WTC11 (cell line): ENCODE measurements at regions not wholly inside any gene's neighbourhood (a gene's known extent, or its start where the extent isn't known, plus 50 kb on each side); places are given as distances from the start of the nearest gene placed in this dataset.

Experiments
- ATAC-seq: fragments of 200-7000 bp; cut with Tn5 transposase; 2 replicates; pipeline ENCODE4 v1.10.0; 2021; ENCODE audit warnings: mild to moderate bottlenecking, moderate library complexity
- CTCF ChIA-PET: fragments of 300-600 bp; sonication (Branson Sonifier 250); formaldehyde crosslinking; loops from one replicate; lab custom pipeline; 2021; ENCODE audit warnings: antibody characterized with exemption; lab: Charles Lee
- POLR2A ChIA-PET: fragments of 350-600 bp; sonication (Branson Sonifier 250); formaldehyde crosslinking; loops from one replicate; lab custom pipeline; 2021; ENCODE audit warnings: antibody characterized with exemption; lab: Charles Lee
- DNase-seq: peaks from one replicate; pipeline ENCODE4 v3.0.0; 2021; ENCODE audit warnings: low spot score
- H3K27ac Mint-ChIP-seq: 2 replicates; pipeline ENCODE4 v1.8.0; 2021; ENCODE audit warnings: mixed read lengths
- H3K27me3 Mint-ChIP-seq: 2 replicates; pipeline ENCODE4 v1.8.0; 2021; ENCODE audit warnings: low read depth, mild to moderate bottlenecking, moderate library complexity, mixed read lengths
- H3K36me3 Mint-ChIP-seq: 2 replicates; pipeline ENCODE4 v1.8.0; 2021; ENCODE audit warnings: mixed read lengths
- H3K4me1 Mint-ChIP-seq: 2 replicates; pipeline ENCODE4 v1.8.0; 2022; ENCODE audit warnings: mixed read lengths
- H3K4me3 Mint-ChIP-seq: 2 replicates; pipeline ENCODE4 v1.8.0; 2021; ENCODE audit warnings: mild to moderate bottlenecking, moderate library complexity, mixed read lengths
- H3K9me3 Mint-ChIP-seq: 2 replicates; pipeline ENCODE4 v1.8.0; 2021; ENCODE audit warnings: mixed read lengths
- NFE2L1 ChIP-seq: sonication (generic); formaldehyde crosslinking; IDR thresholded peaks from 2 replicates; pipeline ENCODE4 v1.8.1; 2023; ENCODE audit warnings: missing genetic modification reagents
- SP1 ChIP-seq: sonication (generic); formaldehyde crosslinking; conservative IDR thresholded peaks from 2 replicates; pipeline ENCODE4 v1.8.1; 2022; ENCODE audit warnings: missing genetic modification reagents
- TEAD4 ChIP-seq: sonication (generic); formaldehyde crosslinking; IDR thresholded peaks from 2 replicates; pipeline ENCODE4 v1.8.0; 2022; ENCODE audit warnings: mild to moderate bottlenecking, missing genetic modification reagents
- ZBTB21 ChIP-seq: sonication (generic); formaldehyde crosslinking; IDR thresholded peaks from 2 replicates; pipeline ENCODE4 v1.8.1; 2023; ENCODE audit warnings: mild to moderate bottlenecking, missing genetic modification reagents, borderline replicate concordance
- TF ChIP-seq, protein P1 (sequence below): fragments of 250-450 bp; sonication (Bioruptor Pico); conservative IDR thresholded peaks from 2 replicates; pipeline ENCODE4 v1.9.0; 2021; ENCODE audit warnings: mild to moderate bottlenecking
- TF ChIP-seq, protein P2 (sequence below): sonication (generic); formaldehyde crosslinking; IDR thresholded peaks from 2 replicates; pipeline ENCODE4 v1.8.0; 2022; ENCODE audit warnings: mild to moderate bottlenecking, missing genetic modification reagents
- TF ChIP-seq, protein P3 (sequence below): fragments of 250-450 bp; sonication (Bioruptor Pico); IDR thresholded peaks from 2 replicates; pipeline ENCODE4 v1.9.0; 2021; ENCODE audit warnings: moderate library complexity, mild to moderate bottlenecking, inconsistent platforms, borderline replicate concordance
- TF ChIP-seq, protein P4 (sequence below): sonication (generic); formaldehyde crosslinking; IDR thresholded peaks from 2 replicates; pipeline ENCODE4 v1.8.1; 2023; ENCODE audit warnings: mild to moderate bottlenecking, missing genetic modification reagents, borderline replicate concordance
- TF ChIP-seq, protein P5 (sequence below): sonication (generic); formaldehyde crosslinking; IDR thresholded peaks from 2 replicates; pipeline ENCODE4 v1.8.1; 2022; ENCODE audit warnings: missing genetic modification reagents, borderline replicate concordance
- TF ChIP-seq, protein P6 (sequence below): sonication (generic); formaldehyde crosslinking; IDR thresholded peaks from 2 replicates; pipeline ENCODE4 v1.8.1; 2023; ENCODE audit warnings: mild to moderate bottlenecking, missing genetic modification reagents

DNA sequence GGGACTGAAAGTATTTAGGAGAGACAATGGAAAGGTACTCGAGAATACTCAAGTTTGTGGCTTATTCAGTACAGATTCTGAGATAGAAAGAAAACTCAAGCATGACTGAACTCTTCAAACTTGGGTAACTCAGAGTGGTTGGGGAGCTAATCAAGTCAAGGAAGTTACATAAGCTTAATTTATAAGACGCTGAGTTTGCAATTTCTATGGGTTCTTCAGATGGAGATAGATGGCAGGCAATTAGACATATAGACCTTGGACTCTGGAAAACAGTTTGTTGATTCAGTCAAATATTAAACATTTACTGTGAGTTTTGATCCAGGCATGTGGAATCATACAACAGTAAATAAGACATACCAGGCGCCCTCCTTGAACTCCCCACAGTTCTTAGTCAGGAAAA, 1749.9 kb upstream of the TENM3 start (continued):
- no peak for TF ChIP-seq TEAD4 (CRISPR knock-in tag)
- TF ChIP-seq, all 79 proteins: peak for 0

DNA sequence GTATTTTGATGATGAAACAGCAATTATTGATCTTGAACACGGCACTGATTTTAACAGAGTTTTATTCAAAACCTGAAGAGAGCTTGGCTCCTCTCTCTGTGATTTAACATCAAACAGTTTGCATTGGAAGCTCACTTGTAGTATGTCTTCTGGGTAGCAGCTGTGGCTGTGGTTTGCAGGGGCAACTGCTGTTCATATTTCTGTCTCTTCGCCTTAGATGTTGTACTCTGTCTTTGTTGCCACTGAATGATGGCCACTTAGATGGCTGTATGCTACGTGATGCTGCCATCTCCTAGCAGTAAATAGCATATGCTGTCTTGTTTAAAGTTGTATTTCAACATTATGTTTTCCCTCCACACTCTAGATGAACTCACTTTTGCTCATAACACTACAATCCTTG, 1743.0 kb upstream of the TENM3 start:
- TF ChIP-seq, protein P1, sequence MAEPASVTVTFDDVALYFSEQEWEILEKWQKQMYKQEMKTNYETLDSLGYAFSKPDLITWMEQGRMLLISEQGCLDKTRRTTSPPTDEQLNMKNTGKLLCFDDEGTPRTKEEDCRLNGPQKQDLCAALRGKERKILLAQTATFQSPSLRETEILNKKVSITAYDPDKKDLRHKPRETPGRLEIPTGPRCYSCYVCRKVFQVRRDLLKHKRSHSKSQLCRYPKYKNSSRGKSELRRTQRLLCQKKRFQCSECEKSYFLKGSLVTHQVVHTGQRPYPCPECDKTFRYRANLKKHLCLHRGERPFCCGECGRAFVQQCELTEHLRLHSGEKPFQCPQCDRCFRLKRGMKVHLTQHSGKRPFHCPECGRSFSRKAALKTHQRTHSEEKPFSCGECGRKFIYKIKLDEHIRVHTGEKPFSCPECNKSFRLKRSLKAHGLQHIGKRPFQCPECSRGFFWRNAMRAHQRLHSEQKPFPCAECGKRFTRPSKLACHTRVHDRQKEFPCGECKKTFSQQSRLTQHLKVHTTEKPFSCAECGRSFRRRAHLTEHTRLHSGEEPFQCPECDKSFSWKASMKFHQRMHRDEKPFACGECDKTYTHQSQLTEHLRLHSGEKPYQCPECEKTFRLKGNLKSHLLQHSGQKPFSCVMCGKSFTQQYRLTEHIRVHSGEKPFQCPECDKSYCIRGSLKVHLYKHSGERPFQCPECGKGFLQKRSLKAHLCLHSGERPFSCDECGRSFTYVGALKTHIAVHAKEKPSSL (CRISPR knock-in tag), result no peak
- TF ChIP-seq ZBTB21 (CRISPR knock-in tag), result no peak
- TF ChIP-seq, protein P2, sequence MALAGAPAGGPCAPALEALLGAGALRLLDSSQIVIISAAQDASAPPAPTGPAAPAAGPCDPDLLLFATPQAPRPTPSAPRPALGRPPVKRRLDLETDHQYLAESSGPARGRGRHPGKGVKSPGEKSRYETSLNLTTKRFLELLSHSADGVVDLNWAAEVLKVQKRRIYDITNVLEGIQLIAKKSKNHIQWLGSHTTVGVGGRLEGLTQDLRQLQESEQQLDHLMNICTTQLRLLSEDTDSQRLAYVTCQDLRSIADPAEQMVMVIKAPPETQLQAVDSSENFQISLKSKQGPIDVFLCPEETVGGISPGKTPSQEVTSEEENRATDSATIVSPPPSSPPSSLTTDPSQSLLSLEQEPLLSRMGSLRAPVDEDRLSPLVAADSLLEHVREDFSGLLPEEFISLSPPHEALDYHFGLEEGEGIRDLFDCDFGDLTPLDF (CRISPR knock-in tag), result no peak
- TF ChIP-seq NFE2L1, result no peak
- Mint-ChIP-seq H3K36me3 (no peaks in the 10 kb centered on the region), H3K4me1 (peaks cover 7% of the 10 kb centered on the region; the same call in 1 of the 2 replicates), H3K27ac (no peak overlapping the region), H3K4me3 (no peak overlapping the region), H3K27me3 (no peaks in the 10 kb centered on the region), H3K9me3 (no peaks in the 10 kb centered on the region)
- DNase-seq, result no peak
- ATAC-seq, result no peak
- POLR2A ChIA-PET, result no interaction called here
- CTCF ChIA-PET, result no interaction called here

DNA sequence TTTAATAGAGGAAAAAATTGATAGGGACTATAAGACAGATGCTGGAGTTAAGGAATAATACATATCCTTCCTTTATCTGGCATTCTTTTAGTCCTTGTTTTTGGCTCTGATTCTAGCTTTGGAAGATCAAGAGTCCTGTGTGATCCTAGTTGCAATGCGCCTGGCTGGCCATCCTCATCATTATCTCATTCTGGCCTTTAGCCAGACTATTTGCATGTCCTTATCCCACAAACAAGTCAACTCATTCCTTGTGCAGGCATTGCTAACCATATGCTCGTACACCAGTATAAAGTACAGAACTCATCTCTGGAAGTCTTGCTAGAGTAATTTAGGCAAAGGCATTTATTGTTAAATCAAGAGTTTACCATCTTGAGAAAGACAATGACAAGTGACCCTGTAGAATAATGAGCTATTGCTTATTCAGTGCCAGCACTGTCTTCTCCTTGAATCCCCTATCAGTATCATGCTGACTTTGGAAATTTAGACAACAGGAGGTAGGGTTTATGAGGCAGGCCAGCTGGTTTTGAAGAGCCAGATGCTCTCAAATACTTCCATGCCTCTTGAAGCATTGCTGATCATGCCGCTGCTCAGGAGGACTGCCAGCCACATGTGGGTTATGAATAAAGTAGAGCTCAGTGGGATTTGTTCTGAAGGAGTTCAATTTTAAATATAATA, 1730.3 kb upstream of the TENM3 start:
- ATAC-seq, result no peak
- ChIA-PET CTCF (no interaction called here), POLR2A (no interaction called here)
- Mint-ChIP-seq H3K36me3 (no peaks in the 10 kb centered on the region), H3K9me3 (no peaks in the 10 kb centered on the region), H3K27me3 (no peaks in the 10 kb centered on the region; the same call in 1 of the 2 replicates), H3K4me1 (peaks cover 9% of the 10 kb centered on the region; the same call in 1 of the 2 replicates), H3K27ac (no peak overlapping the region), H3K4me3 (no peak overlapping the region)
- DNase-seq, result no peak
- no peak for TF ChIP-seq SP1
- TF ChIP-seq, protein P3, sequence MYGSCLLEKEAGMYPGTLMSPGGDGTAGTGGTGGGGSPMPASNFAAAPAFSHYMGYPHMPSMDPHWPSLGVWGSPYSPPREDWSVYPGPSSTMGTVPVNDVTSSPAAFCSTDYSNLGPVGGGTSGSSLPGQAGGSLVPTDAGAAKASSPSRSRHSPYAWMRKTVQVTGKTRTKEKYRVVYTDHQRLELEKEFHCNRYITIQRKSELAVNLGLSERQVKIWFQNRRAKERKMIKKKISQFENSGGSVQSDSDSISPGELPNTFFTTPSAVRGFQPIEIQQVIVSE, result no peak
- TF ChIP-seq, protein P4, sequence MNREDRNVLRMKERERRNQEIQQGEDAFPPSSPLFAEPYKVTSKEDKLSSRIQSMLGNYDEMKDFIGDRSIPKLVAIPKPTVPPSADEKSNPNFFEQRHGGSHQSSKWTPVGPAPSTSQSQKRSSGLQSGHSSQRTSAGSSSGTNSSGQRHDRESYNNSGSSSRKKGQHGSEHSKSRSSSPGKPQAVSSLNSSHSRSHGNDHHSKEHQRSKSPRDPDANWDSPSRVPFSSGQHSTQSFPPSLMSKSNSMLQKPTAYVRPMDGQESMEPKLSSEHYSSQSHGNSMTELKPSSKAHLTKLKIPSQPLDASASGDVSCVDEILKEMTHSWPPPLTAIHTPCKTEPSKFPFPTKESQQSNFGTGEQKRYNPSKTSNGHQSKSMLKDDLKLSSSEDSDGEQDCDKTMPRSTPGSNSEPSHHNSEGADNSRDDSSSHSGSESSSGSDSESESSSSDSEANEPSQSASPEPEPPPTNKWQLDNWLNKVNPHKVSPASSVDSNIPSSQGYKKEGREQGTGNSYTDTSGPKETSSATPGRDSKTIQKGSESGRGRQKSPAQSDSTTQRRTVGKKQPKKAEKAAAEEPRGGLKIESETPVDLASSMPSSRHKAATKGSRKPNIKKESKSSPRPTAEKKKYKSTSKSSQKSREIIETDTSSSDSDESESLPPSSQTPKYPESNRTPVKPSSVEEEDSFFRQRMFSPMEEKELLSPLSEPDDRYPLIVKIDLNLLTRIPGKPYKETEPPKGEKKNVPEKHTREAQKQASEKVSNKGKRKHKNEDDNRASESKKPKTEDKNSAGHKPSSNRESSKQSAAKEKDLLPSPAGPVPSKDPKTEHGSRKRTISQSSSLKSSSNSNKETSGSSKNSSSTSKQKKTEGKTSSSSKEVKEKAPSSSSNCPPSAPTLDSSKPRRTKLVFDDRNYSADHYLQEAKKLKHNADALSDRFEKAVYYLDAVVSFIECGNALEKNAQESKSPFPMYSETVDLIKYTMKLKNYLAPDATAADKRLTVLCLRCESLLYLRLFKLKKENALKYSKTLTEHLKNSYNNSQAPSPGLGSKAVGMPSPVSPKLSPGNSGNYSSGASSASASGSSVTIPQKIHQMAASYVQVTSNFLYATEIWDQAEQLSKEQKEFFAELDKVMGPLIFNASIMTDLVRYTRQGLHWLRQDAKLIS (CRISPR knock-in tag), result no peak
- TF ChIP-seq, protein P5, sequence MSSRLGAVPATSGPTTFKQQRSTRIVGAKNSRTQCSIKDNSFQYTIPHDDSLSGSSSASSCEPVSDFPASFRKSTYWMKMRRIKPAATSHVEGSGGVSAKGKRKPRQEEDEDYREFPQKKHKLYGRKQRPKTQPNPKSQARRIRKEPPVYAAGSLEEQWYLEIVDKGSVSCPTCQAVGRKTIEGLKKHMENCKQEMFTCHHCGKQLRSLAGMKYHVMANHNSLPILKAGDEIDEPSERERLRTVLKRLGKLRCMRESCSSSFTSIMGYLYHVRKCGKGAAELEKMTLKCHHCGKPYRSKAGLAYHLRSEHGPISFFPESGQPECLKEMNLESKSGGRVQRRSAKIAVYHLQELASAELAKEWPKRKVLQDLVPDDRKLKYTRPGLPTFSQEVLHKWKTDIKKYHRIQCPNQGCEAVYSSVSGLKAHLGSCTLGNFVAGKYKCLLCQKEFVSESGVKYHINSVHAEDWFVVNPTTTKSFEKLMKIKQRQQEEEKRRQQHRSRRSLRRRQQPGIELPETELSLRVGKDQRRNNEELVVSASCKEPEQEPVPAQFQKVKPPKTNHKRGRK, result no peak
- TF ChIP-seq, protein P6, sequence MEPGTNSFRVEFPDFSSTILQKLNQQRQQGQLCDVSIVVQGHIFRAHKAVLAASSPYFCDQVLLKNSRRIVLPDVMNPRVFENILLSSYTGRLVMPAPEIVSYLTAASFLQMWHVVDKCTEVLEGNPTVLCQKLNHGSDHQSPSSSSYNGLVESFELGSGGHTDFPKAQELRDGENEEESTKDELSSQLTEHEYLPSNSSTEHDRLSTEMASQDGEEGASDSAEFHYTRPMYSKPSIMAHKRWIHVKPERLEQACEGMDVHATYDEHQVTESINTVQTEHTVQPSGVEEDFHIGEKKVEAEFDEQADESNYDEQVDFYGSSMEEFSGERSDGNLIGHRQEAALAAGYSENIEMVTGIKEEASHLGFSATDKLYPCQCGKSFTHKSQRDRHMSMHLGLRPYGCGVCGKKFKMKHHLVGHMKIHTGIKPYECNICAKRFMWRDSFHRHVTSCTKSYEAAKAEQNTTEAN (CRISPR knock-in tag), result no peak
